GM21515 (cell line): ENCODE measurements at regions not wholly inside any gene's neighbourhood (a gene's known extent, or its start where the extent isn't known, plus 50 kb on each side); places are given as distances from the start of the nearest gene placed in this dataset.

ENCODE experiments used
- ATAC-seq: cut with Tn5 transposase; IDR thresholded peaks from one replicate; pipeline ENCODE4 v1.9.1; 2021; ENCODE audit not compliant: unreplicated experiment

- no peak for ATAC-seq
These were observed 101.8 kb upstream of the TLR3 start for GRCh38 chr4:185966997-185967775.

GRCh38 chr4:185969657-185970056, 99.3 kb upstream of the TLR3 start:
- ATAC-seq: no peak

GRCh38 chr4:185987961-185988627, 80.9 kb upstream of the TLR3 start:
- no peak for ATAC-seq

- no peak for ATAC-seq
These were observed 77.2 kb upstream of the TLR3 start for GRCh38 chr4:185991770-185992169.

- no peak for ATAC-seq
These were observed 76.4 kb upstream of the TLR3 start for GRCh38 chr4:185992585-185992984.

- ATAC-seq: no peak
These were observed 75.5 kb upstream of the TLR3 start for GRCh38 chr4:185993328-185993973.

- ATAC-seq: no peak
These were observed 74.2 kb upstream of the TLR3 start for GRCh38 chr4:185994750-185995149.

- no peak for ATAC-seq
These were observed 73.3 kb upstream of the TLR3 start for GRCh38 chr4:185995665-185996064.

GRCh38 chr4:185997296-185997695, 71.7 kb upstream of the TLR3 start:
- no peak for ATAC-seq

- no peak for ATAC-seq
These were observed 70.2 kb upstream of the TLR3 start for GRCh38 chr4:185998791-185999190.

GRCh38 chr4:185999207-185999606, 69.7 kb upstream of the TLR3 start:
- ATAC-seq: no peak

- no peak for ATAC-seq
These were observed 66.1 kb upstream of the TLR3 start for GRCh38 chr4:186002853-186003252.

GRCh38 chr4:186003746-186004145, 65.2 kb upstream of the TLR3 start:
- ATAC-seq: no peak

GRCh38 chr4:186008057-186008456, 60.9 kb upstream of the TLR3 start:
- no peak for ATAC-seq

- no peak for ATAC-seq
These were observed 59.0 kb upstream of the TLR3 start for GRCh38 chr4:186009976-186010375.

- no peak for ATAC-seq
These were observed 58.1 kb upstream of the TLR3 start for GRCh38 chr4:186010821-186011220.

- ATAC-seq: no peak
These were observed 56.9 kb upstream of the TLR3 start for GRCh38 chr4:186012071-186012470.

GRCh38 chr4:186013419-186014186, 55.4 kb upstream of the TLR3 start:
- ATAC-seq: no peak

GRCh38 chr4:186015212-186015817, 53.6 kb upstream of the TLR3 start:
- ATAC-seq: no peak

GRCh38 chr4:186016796-186017195, 52.2 kb upstream of the TLR3 start:
- ATAC-seq: no peak

GRCh38 chr4:186017801-186018200, 51.2 kb upstream of the TLR3 start:
- ATAC-seq: no peak
